Ishikawa (cell line): ENCODE measurements at regions not wholly inside any gene's neighbourhood (a gene's known extent, or its start where the extent isn't known, plus 50 kb on each side); places are given as distances from the start of the nearest gene placed in this dataset.

Source experiments
- CEBPB ChIP-seq: IDR thresholded peaks from 2 replicates; pipeline ENCODE4 v1.6.1; 2012
- CREB1 ChIP-seq: IDR thresholded peaks from 2 replicates; pipeline ENCODE4 v1.6.1; 2012; ENCODE audit warnings: low read depth
- EGR1 ChIP-seq: IDR thresholded peaks from 2 replicates; pipeline ENCODE4 v1.6.1; 2012
- EP300 ChIP-seq: IDR thresholded peaks from 2 replicates; pipeline ENCODE4 v1.6.1; 2012; ENCODE audit warnings: borderline replicate concordance
- FOXM1 ChIP-seq: IDR thresholded peaks from 2 replicates; pipeline ENCODE4 v1.6.1; 2012; ENCODE audit warnings: low read depth, borderline replicate concordance
- NFIC ChIP-seq: IDR thresholded peaks from 2 replicates; pipeline ENCODE4 v1.6.1; 2012
- RAD21 ChIP-seq: IDR thresholded peaks from 2 replicates; pipeline ENCODE4 v1.6.1; 2012; ENCODE audit warnings: low read depth
- TAF1 ChIP-seq: IDR thresholded peaks from 2 replicates; pipeline ENCODE4 v1.6.1; 2012; ENCODE audit warnings: low read depth, mild to moderate bottlenecking
- TCF12 ChIP-seq: IDR thresholded peaks from 2 replicates; pipeline ENCODE4 v1.6.1; 2012; ENCODE audit warnings: low read depth
- TEAD4 ChIP-seq: IDR thresholded peaks from 2 replicates; pipeline ENCODE4 v1.6.1; 2012
- YY1 ChIP-seq: IDR thresholded peaks from 2 replicates; pipeline ENCODE4 v1.6.1; 2012; ENCODE audit warnings: low read depth
- ZBTB7A ChIP-seq: IDR thresholded peaks from 2 replicates; pipeline ENCODE4 v1.6.1; 2012; ENCODE audit warnings: low read depth
- TF ChIP-seq, protein P1 (sequence below): IDR thresholded peaks from 2 replicates; pipeline ENCODE4 v1.6.1; 2012
- TF ChIP-seq, protein P2 (sequence below): IDR thresholded peaks from 2 replicates; pipeline ENCODE4 v1.6.1; 2012
- TF ChIP-seq, protein P3 (sequence below): IDR thresholded peaks from 2 replicates; pipeline ENCODE4 v1.6.1; 2012; ENCODE audit warnings: low read depth, mild to moderate bottlenecking

DNA sequence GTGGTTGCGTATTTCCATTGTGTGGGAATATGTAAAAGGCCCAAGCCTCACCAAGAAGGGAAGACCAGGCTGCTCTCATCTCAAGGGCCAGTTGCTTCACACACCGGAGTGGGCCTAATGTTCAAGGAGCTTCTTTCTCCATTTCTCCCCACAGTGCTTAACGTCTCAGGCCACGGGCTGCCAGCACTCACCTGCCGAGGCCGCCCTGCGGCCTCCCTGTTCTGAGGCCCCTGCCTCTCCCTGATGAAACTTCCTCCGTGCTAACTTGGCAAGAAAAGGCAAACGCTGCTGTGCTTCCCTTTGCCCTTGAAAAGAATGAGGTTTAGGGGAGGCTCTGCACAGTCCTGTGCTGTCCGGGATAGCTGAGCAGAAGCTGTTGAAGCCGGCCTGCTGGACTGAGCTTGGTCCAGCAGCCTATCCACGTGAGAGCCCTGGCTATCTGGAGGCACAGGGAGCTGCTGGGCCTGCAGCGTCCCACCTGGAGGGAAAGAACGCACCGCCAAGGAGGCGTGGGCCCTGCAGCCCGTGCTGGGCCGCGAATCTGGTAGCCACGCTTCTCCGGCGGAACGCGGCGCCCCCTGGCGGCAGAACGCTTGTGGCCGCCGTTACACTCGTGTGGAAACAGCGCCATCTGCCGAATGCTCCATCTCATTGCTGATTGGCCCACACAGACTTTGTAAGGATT, 73.5 kb upstream of the PRSS3 start:
- no peak for TF ChIP-seq EP300
- TF ChIP-seq, protein P1, sequence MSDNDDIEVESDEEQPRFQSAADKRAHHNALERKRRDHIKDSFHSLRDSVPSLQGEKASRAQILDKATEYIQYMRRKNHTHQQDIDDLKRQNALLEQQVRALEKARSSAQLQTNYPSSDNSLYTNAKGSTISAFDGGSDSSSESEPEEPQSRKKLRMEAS = peak; percentile 87
- no peak for TF ChIP-seq EGR1
- peak; percentile 41; the same call in 1 of the 2 replicates for TF ChIP-seq TEAD4
- TF ChIP-seq, protein P2, sequence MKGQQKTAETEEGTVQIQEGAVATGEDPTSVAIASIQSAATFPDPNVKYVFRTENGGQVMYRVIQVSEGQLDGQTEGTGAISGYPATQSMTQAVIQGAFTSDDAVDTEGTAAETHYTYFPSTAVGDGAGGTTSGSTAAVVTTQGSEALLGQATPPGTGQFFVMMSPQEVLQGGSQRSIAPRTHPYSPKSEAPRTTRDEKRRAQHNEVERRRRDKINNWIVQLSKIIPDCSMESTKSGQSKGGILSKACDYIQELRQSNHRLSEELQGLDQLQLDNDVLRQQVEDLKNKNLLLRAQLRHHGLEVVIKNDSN = no peak
- TF ChIP-seq CREB1 = no peak
- TF ChIP-seq TCF12 = no peak; the same call in 1 of the 2 replicates
- 0 out of 2 replicates have a peak, but pooled peaks have one; percentile 32 for TF ChIP-seq YY1
- TF ChIP-seq RAD21 = peak; percentile 99
- TF ChIP-seq FOXM1 = no peak
- no peak for TF ChIP-seq ZBTB7A
- no peak for TF ChIP-seq CEBPB
- no peak for TF ChIP-seq TAF1
- TF ChIP-seq NFIC = no peak
- TF ChIP-seq, protein P3, sequence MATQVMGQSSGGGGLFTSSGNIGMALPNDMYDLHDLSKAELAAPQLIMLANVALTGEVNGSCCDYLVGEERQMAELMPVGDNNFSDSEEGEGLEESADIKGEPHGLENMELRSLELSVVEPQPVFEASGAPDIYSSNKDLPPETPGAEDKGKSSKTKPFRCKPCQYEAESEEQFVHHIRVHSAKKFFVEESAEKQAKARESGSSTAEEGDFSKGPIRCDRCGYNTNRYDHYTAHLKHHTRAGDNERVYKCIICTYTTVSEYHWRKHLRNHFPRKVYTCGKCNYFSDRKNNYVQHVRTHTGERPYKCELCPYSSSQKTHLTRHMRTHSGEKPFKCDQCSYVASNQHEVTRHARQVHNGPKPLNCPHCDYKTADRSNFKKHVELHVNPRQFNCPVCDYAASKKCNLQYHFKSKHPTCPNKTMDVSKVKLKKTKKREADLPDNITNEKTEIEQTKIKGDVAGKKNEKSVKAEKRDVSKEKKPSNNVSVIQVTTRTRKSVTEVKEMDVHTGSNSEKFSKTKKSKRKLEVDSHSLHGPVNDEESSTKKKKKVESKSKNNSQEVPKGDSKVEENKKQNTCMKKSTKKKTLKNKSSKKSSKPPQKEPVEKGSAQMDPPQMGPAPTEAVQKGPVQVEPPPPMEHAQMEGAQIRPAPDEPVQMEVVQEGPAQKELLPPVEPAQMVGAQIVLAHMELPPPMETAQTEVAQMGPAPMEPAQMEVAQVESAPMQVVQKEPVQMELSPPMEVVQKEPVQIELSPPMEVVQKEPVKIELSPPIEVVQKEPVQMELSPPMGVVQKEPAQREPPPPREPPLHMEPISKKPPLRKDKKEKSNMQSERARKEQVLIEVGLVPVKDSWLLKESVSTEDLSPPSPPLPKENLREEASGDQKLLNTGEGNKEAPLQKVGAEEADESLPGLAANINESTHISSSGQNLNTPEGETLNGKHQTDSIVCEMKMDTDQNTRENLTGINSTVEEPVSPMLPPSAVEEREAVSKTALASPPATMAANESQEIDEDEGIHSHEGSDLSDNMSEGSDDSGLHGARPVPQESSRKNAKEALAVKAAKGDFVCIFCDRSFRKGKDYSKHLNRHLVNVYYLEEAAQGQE = no peak

DNA sequence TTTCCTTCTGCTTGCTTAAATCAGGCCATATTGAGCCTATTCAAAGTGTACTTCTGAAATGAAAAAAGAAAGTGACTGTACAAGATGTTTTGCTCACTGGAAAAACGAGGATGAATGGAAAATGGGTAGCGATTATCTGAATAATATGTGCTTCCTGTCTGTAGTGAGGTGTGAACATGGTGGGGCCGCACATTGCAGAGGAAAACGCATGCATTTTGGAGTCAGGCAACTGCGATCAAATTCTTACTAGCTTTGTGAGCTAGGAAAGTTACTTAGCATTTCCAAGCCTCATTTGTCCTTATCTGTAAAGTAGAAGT, 73.0 kb upstream of the PRSS3 start:
- TF ChIP-seq TCF12 = no peak
- no peak for TF ChIP-seq CEBPB

DNA sequence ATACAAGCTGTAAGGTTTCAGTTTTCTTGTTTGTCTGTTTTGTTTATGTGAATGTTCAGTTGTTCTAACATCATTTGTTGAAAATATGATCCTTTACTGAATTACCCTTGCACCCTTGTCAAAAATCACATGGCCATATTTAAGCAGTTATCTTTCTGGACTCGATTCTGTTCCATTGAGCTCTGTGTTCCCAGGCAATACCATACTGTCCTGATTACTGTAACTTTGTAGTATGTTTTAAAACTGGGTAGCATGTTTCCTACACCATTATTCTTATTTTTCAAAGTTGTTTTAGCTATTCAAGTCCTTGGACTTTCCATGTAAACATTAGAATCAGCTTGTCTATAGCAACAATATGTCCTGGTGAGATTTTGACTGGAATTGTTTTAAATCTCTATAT, 66.7 kb upstream of the PRSS3 start:
- TF ChIP-seq, protein P1 = no peak
- TF ChIP-seq RAD21 (no peak), TCF12 (no peak), TEAD4 (no peak), NFIC (no peak), YY1 (no peak), TAF1 (no peak), ZBTB7A (no peak), EP300 (no peak), EGR1 (no peak), CEBPB (no peak), CREB1 (no peak)
- TF ChIP-seq, protein P2 = no peak
- TF ChIP-seq, protein P3 = no peak

DNA sequence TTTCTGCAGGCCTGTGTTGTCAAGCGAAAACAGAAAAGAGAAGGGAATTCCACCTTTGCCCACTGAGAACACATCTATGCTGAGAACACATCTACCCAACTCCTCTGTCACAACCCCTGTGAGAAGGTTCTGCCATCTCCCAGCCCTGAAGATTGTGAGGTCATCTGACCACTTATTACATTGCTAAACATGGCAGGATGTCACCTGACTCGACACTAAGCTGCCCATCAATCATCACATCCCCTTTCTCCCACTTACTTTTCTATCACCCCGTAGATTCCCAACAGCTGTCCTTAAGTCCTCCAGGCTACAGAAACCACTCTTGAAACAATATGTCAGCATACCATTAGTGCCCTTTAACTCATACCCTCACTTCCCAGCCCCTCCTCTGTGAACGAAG, 64.2 kb upstream of the PRSS3 start:
- TF ChIP-seq YY1 (no peak), CREB1 (no peak), TCF12 (no peak), CEBPB (no peak), EP300 (no peak), TEAD4 (no peak), EGR1 (no peak), FOXM1 (no peak)
- TF ChIP-seq, protein P1 = no peak
- TF ChIP-seq, protein P3 = no peak
- TF ChIP-seq, protein P2 = no peak
